ENCODE measurements at regions not wholly inside any gene's neighbourhood (a gene's known extent, or its start where the extent isn't known, plus 50 kb on each side); places are given as distances from the start of the nearest gene placed in this dataset.
"Not testable (repeated sequence)": the region's sequence is repeated elsewhere in the genome, so short reads cannot be mapped to it uniquely, and the experiment has no call there.

GRCh38 chr18:56492136-56492535 is 146.3 kb downstream of the TXNL1 start:
- ATAC-seq (no peak), DNase-seq (ENCODE audit: low spot score) (no peak)
- intact Hi-C loops (cut with DNase I): no loop called here

- intact Hi-C loops (cut with DNase I): no loop called here
- DNase-seq (ENCODE audit: low spot score) (no peak), ATAC-seq (no peak)
Observed at GRCh38 chr18:56490942-56491341, 147.4 kb downstream of the TXNL1 start.

DNA sequence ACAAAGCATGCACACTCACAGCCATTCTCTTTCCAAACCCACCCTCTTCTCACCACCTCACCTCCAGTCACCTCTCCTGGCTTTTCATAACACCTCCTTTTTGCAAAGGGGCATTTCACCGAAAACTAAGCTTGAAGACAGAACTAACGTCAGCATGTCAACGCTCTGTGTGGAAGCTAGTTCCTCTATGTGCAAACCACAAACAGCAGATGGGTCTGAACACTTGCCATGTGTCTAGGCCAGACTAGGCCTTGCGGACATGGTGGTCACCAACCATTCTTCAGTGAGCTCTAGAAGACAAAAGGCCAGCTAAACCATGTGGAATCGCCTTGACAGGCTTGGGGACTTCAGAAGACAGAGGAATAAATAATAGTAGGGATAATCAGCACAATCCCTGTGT is 148.5 kb downstream of the TXNL1 start:
- no peak for DNase-seq (ENCODE audit: low spot score)
- ATAC-seq: peak; percentile 55
- intact Hi-C loops (cut with DNase I): no loop called here

GRCh38 chr18:56488739-56489138 is 149.7 kb downstream of the TXNL1 start:
- no peak for DNase-seq (ENCODE audit: low spot score)
- intact Hi-C loops (cut with DNase I): no loop called here
- no peak for ATAC-seq

DNA sequence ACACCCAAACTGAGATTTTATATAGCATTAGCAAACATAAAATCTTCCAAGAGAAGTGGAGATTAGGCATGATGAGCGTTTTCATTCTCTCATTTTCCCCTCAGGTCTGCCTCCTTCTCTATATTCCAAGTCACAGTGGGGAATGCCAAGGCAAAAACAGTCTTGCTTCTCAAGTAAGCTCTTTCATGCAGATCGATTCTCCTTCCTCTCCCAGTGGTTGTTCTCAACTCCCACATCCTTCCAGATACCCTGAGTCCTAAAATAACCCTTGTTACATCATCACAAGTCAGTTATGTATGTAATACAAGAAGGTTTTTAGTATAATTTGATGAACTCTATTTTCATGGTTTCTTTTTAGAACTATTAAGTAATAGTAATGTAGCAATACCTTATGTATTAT is 150.6 kb downstream of the TXNL1 start:
- intact Hi-C loops (cut with DNase I): no loop called here
- no peak for ATAC-seq
- no peak for DNase-seq (ENCODE audit: low spot score)

- peak; percentile 83 for ATAC-seq
- intact Hi-C loops (cut with DNase I): no loop called here
Observed at GRCh38 chr18:56483386-56483785, 155.0 kb downstream of the TXNL1 start.

GRCh38 chr18:56482813-56483212 is 155.6 kb downstream of the TXNL1 start:
- intact Hi-C loops (cut with DNase I); ATAC-seq; DNase-seq (ENCODE audit: low spot score): not testable (repeated sequence)

More at GRCh38 chr18:56483386-56483785, 155.0 kb downstream of the TXNL1 start:
- no peak for DNase-seq (ENCODE audit: low spot score)

- intact Hi-C loops (cut with DNase I): no loop called here
- ATAC-seq: no peak
- DNase-seq (ENCODE audit: low spot score): no peak
Observed at GRCh38 chr18:56481751-56482150, 156.6 kb downstream of the TXNL1 start.

DNA sequence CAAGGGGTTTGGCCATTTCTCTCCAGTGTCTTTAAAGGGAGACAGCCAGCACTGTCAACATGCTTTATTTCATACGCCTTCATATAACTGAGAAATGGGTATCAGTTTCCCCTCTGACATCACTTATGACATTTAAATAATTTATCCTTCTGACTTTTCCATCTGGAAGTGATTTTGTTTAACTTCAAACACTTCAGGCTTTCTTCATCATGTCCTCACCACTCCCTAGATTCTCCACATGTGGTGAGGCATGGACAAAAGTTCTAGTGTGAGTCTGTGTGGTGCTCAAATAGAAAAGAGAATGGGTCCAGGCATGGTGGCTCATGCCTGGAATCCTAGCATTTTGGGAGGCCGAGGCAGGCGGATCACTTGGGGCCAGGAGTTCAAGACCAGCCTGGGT is 158.6 kb downstream of the TXNL1 start:
- DNase-seq (ENCODE audit: low spot score): no peak
- intact Hi-C loops (cut with DNase I): no loop called here

DNA sequence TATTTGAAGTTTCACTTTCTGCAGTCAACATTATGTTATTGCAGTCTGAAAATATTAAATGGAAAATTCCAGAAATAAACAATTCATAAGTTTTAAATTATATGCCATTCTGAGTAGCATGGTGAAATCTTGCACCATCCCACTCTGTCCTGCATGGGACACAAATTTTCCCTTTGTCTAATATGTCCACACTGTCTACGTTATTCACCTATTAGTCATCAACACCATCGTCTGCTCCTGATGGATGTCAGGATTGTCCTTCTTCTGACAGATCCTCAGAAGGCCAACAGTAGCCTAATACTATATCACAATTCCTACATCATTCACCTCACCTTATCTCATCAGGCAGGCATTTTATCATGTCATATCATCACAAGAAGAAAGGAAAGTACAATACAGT is 163.1 kb downstream of the TXNL1 start:
- ATAC-seq (no peak), DNase-seq (ENCODE audit: low spot score) (no peak)
- intact Hi-C loops (cut with DNase I): no loop called here

More for the DNA sequence above, 158.6 kb downstream of the TXNL1 start:
- no peak for ATAC-seq

- intact Hi-C loops (cut with DNase I): no loop called here
- no peak for ATAC-seq
- DNase-seq (ENCODE audit: low spot score): no peak
Observed at GRCh38 chr18:56473400-56474024, 164.9 kb downstream of the TXNL1 start.

DNA sequence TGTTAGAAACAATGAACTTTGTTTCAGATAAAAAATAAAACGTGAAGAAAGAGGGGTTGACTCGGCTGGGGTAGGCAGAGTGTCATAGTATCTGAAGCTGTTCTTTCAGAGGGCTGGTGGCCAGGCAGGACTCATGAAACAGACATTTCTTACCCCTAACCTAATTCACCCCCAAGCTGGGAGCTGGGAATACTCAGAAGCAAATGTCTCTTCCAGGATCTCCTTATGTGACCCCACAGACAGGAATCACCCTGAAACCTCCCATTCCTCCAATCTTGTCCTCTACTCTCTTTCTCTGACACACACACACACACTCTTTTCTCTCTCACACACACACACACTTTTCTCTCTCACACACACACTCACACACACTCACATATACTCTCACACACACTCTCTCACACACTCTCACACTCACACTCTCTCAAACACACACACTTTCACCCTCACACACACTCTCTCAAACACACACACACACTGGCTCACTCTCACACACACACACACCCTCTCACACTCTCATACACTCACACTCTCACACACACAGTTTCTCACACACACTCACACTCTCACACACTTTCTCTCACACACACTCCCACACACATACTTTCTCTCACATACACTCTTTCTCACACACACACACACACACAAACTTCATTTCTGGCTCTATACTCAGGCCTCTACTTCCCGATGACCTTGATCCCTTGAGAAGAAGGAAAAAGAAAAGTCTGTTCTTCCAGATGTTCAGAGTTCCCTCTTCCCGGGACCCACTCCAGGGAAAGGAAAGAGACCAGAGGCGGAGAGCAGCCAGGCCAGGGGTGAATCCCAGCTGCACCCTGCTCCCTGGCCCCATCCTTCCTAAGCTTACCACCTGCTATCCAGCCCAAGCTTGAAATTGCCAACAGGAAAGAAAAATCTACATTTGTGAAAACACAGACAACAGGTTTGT is 167.7 kb downstream of the TXNL1 start:
- no peak for DNase-seq (ENCODE audit: low spot score)
- peak; percentile 89 for ATAC-seq
- intact Hi-C loops (cut with DNase I): no loop called here

- intact Hi-C loops (cut with DNase I): no loop called here
- DNase-seq (ENCODE audit: low spot score): no peak
- no peak for ATAC-seq
Observed at GRCh38 chr18:56469582-56469981, 168.8 kb downstream of the TXNL1 start.

GRCh38 chr18:56468396-56468795 is 170.0 kb downstream of the TXNL1 start:
- intact Hi-C loops (cut with DNase I): no loop called here
- DNase-seq (ENCODE audit: low spot score): no peak
- peak; percentile 59 for ATAC-seq

GRCh38 chr18:56462276-56462675 is 176.1 kb downstream of the TXNL1 start:
- ATAC-seq (no peak), DNase-seq (ENCODE audit: low spot score) (no peak)
- intact Hi-C loops (cut with DNase I): no loop called here

- ATAC-seq: no peak
- intact Hi-C loops (cut with DNase I): no loop called here
- DNase-seq (ENCODE audit: low spot score): no peak
Observed at GRCh38 chr18:56461151-56461550, 177.2 kb downstream of the TXNL1 start.

DNA sequence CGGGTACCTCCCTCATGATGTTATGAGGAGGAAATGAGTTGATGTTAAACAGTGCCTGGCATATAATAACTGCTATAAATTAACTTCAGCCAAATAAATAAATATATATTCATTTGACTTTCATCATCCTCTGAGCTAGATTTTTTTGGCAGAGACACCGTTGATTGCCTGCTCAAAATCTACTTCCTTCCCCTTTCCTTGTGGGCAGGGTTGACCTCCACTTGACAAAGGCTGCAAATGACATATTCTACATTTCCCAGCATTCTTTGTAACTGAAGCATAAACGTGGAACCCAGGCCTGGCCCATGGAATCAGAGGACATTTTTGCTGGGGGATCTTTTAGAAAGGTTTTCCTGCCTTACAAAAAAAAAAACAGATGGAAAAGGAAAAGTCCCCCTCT is 177.8 kb downstream of the TXNL1 start:
- intact Hi-C loops (cut with DNase I): no loop called here
- DNase-seq (ENCODE audit: low spot score) (no peak), ATAC-seq (no peak)

DNA sequence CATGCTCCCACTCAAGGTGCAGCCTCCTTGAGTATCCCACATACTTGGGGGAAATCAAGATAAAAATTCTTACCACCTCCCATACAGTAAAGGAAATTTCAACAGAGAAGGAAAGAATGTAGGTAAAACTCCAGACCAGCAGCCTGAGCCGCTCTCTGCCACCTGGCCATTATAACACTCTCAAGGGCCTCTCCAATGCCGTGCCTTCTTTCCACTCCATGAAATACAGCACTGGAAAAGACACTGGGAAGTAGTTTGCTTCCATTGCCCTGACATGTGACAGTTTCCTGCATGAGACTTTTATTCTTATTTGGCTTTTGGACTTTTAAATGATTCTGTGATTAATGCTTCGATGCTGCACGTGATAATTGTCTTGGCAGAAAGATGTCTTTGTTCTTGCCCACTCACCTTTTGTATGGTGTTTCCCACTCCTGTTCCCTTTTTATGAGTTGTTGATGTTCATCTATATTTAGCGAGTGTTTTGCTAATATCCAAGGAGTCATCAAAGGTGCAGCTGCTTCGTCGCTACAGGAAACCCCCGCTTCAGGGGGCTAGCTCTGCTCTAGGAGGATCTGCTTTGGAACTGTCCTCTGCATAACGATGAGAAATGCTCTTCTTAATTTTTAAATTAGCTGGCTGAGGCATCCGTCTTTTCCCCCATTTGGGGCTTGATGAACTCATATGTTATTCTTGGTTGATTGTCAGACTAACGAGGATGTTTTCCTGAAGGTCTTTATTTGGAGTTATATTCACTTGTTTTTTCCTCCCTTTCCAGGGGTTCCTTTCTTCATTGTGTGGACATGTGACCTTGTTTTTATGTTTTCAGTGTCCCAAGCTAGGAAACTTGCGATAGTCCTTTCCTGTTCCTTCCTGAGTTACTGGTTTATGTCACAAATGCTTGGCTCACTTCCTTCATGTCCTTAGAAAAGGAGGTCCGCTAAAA is 179.4 kb downstream of the TXNL1 start:
- no peak for DNase-seq (ENCODE audit: low spot score)
- intact Hi-C loops (cut with DNase I): no loop called here
- ATAC-seq: peak; percentile 87

GRCh38 chr18:56455874-56456273 is 182.5 kb downstream of the TXNL1 start:
- ATAC-seq (no peak), DNase-seq (ENCODE audit: low spot score) (no peak)
- intact Hi-C loops (cut with DNase I): no loop called here
